ENCODE measurements at regions not wholly inside any gene's neighbourhood (a gene's known extent, or its start where the extent isn't known, plus 50 kb on each side); places are given as distances from the start of the nearest gene placed in this dataset.

DNA sequence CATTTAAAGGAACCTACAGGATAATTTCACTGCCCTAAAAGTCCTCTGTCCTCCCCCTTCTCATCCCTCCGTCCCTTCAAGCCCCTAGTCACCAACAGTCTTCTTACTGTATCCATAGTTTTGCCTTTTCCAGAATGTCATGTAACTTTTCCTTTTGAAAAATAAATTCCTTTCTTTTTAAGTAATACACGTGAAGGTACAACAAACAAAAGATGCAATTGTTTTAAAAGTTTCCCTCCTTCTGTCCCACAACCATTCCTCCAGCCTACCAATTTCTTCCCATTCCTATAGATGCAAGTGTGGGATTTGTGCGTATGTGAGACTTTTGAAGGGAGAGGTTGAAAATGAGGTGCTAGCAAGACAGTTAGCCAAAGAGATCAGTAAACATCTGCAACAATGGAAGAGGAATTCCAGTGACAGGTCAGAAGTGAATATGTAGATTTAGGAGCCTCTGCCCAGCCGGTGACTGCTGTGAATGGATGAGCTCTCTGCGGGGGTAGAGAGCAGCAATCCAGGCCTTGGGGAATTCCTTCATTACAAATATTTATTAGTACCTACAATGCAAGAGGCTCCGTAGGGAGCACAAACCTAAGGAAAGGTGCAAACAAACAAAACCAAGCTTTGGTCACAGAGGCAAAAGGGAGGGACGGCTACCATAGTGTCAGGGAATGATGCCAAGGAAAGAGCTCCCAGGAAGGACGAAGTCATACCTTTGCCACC, 243.6 kb downstream of the SKIDA1 start:
- Histone ChIP-seq H3K4me3 (ENCODE audit: low read depth, low read length) (no peak overlapping the region), H3K27me3 (ENCODE audit: control insufficient read depth, insufficient read depth, low read length) (no peaks in the 10 kb centered on the region), H3K27ac (ENCODE audit: low read depth, low read length) (no peak overlapping the region), H3K9me3 (ENCODE audit: control insufficient read depth, insufficient read depth, low read length) (no peaks in the 10 kb centered on the region)
- DNase-seq (ENCODE audit: low read depth, low spot score): no peak
- TF ChIP-seq CTCF (IDR thresholded peaks at IDR 0.05; ENCODE audit: low read depth, low read length): no peak
- POLR2A ChIA-PET: no interaction called here
- CTCF ChIA-PET: interaction anchor here (0.9 kb wide), 1 partner anchor 214 kb away, joined by 4 read pairs; no protein-coding TSS in a partner anchor

- H3K27ac ChIP-seq (ENCODE audit: low read depth, low read length): no peak overlapping the region
- no peak overlapping the region for H3K4me3 ChIP-seq (ENCODE audit: low read depth, low read length)
- no peak for TF ChIP-seq CTCF (IDR thresholded peaks at IDR 0.05; ENCODE audit: low read depth, low read length)
- no peaks in the 10 kb centered on the region for H3K9me3 ChIP-seq (ENCODE audit: control insufficient read depth, insufficient read depth, low read length)
- no peak for DNase-seq (ENCODE audit: low read depth, low spot score)
- ChIA-PET POLR2A (no interaction called here), CTCF (interaction anchor here (1.1 kb wide), 1 partner anchor 213 kb away, joined by 4 read pairs; no protein-coding TSS in a partner anchor)
- H3K27me3 ChIP-seq (ENCODE audit: control insufficient read depth, insufficient read depth, low read length): no peaks in the 10 kb centered on the region
Measured at GRCh38 chr10:21280971-21281572, 244.4 kb downstream of the SKIDA1 start.

- ChIA-PET POLR2A (interaction anchor here (0.7 kb wide), 1 partner anchor 112 kb away, joined by 5 read pairs; no protein-coding TSS in a partner anchor), CTCF (interaction anchor here (0.6 to 3.1 kb wide), 12 partner anchors 9 to 654 kb away, joined by 3 to 32 read pairs (median 5); no protein-coding TSS in a partner anchor)
- no peak overlapping the region for H3K27ac ChIP-seq (ENCODE audit: low read depth, low read length)
- no peaks in the 10 kb centered on the region for H3K27me3 ChIP-seq (ENCODE audit: control insufficient read depth, insufficient read depth, low read length)
- no peak for DNase-seq (ENCODE audit: low read depth, low spot score)
- H3K4me3 ChIP-seq (ENCODE audit: low read depth, low read length): no peak overlapping the region
- TF ChIP-seq CTCF (IDR thresholded peaks at IDR 0.05; ENCODE audit: low read depth, low read length): no peak
- H3K9me3 ChIP-seq (ENCODE audit: control insufficient read depth, insufficient read depth, low read length): no peaks in the 10 kb centered on the region
Measured at GRCh38 chr10:21280037-21280436, 245.4 kb downstream of the SKIDA1 start.

- ChIA-PET POLR2A (interaction anchor here (0.6 to 0.7 kb wide), 4 partner anchors 78 to 293 kb away, joined by 4 to 5 read pairs (median 5); no protein-coding TSS in a partner anchor), CTCF (interaction anchor here (0.7 to 3.1 kb wide), 46 partner anchors 8 to 674 kb away, joined by 3 to 32 read pairs (median 4); no protein-coding TSS in a partner anchor)
- Histone ChIP-seq H3K27ac (ENCODE audit: low read depth, low read length) (no peak overlapping the region), H3K27me3 (ENCODE audit: control insufficient read depth, insufficient read depth, low read length) (no peaks in the 10 kb centered on the region), H3K4me3 (ENCODE audit: low read depth, low read length) (no peak overlapping the region), H3K9me3 (ENCODE audit: control insufficient read depth, insufficient read depth, low read length) (no peaks in the 10 kb centered on the region)
- TF ChIP-seq CTCF (IDR thresholded peaks at IDR 0.05; ENCODE audit: low read depth, low read length): no peak
- no peak for DNase-seq (ENCODE audit: low read depth, low spot score)
Measured at GRCh38 chr10:21279217-21279575, 246.3 kb downstream of the SKIDA1 start.

Data from AG04450 (cell line).